Right cardiac atrium (tissue), 5 donors: ENCODE measurements at regions not wholly inside any gene's neighbourhood (a gene's known extent, or its start where the extent isn't known, plus 50 kb on each side); places are given as distances from the start of the nearest gene placed in this dataset.

Experiments
- ATAC-seq, 2 donors: fragments of 200-7000 bp; cut with Tn5 transposase; one replicate each; pipeline versions ENCODE4 v1.8.0 to v1.9.1; 2020; ENCODE audit warnings: moderate library complexity in 2 of 2, mild to moderate bottlenecking in 1 of 2
- DNase-seq, 3 donors: peaks; one replicate each; pipeline ENCODE4 v3.0.0-alpha.2; 2020
- H3K27ac ChIP-seq: one replicate; pipeline ENCODE4 v1.5.1; 2013; ENCODE audit warnings: mild to moderate bottlenecking, low read length, control low read depth, moderate library complexity
- H3K27me3 ChIP-seq: one replicate; pipeline ENCODE4 v1.6.1; 2013; ENCODE audit not compliant: control insufficient read depth, insufficient read depth
- H3K4me1 ChIP-seq: one replicate; pipeline ENCODE4 v1.6.1; 2013; ENCODE audit warnings: low read length; ENCODE audit not compliant: control insufficient read depth, insufficient read depth
- H3K4me3 ChIP-seq: one replicate; pipeline ENCODE4 v1.5.1; 2013; ENCODE audit warnings: low read length, control low read depth
- H3K9me3 ChIP-seq: one replicate; pipeline ENCODE4 v1.6.1; 2013; ENCODE audit warnings: low read length; ENCODE audit not compliant: control insufficient read depth
- WGBS: extraction: QIAGEN DNeasy Blood & Tissue Kit; methylation state at CpG from one replicate; pipeline ENCODE4 v1.1.7; 2013; 5-methylcytosine and 5-hydroxymethylcytosine counted together
- intact Hi-C, 4 donors: fragments of 100-400 bp; cut with DNase I; formaldehyde crosslinking; loops; one replicate each; pipeline versions ENCODE4 v1.11.0 to v1.14.0; 2022 to 2023
- donor health status: healthy with polysubstance abuse.
- donor health status: DM: no; HTN: yes; CAD: no.
- donor health status: DM: no; HTN: no; CAD: no.
- donor health status: DM: no; HTN: yes; CAD: no; lungs with severe emphysema.
- donor health status: DM: yes; HTN: yes; CAD: no.

GRCh38 chr4:22986881-22987280 lies 294.1 kb downstream of the GBA3 start:
- Histone ChIP-seq H3K4me3 (no peak overlapping the region), H3K4me1 (no peaks in the 10 kb centered on the region), H3K27me3 (no peaks in the 10 kb centered on the region), H3K9me3 (no peaks in the 10 kb centered on the region), H3K27ac (no peak overlapping the region)
- intact Hi-C loops: no loop called here
- 71% methylated on average over 2 of the region's 2 CpGs for WGBS
- ATAC-seq (no peak), DNase-seq (no peak)

- intact Hi-C loops: no loop called here
Measured at GRCh38 chr4:22986262-22986661, 293.5 kb downstream of the GBA3 start.

GRCh38 chr4:22984390-22984789 lies 291.7 kb downstream of the GBA3 start:
- Histone ChIP-seq H3K27me3 (no peaks in the 10 kb centered on the region), H3K4me1 (no peaks in the 10 kb centered on the region), H3K27ac (no peak overlapping the region), H3K9me3 (no peaks in the 10 kb centered on the region), H3K4me3 (no peak overlapping the region)
- ATAC-seq (no peak), DNase-seq (no peak)
- WGBS: 83% methylated on average over 2 of the region's 2 CpGs
- intact Hi-C loops: no loop called here

More at GRCh38 chr4:22986262-22986661, 293.5 kb downstream of the GBA3 start:
- no peak overlapping the region for H3K27ac ChIP-seq
- H3K27me3 ChIP-seq: no peaks in the 10 kb centered on the region
- no peak overlapping the region for H3K4me3 ChIP-seq
- H3K9me3 ChIP-seq: no peaks in the 10 kb centered on the region
- no peaks in the 10 kb centered on the region for H3K4me1 ChIP-seq
- ATAC-seq (no peak), DNase-seq (no peak)

GRCh38 chr4:22978656-22979055 lies 285.9 kb downstream of the GBA3 start:
- Histone ChIP-seq H3K4me1 (no peaks in the 10 kb centered on the region), H3K27ac (no peak overlapping the region), H3K4me3 (no peak overlapping the region), H3K9me3 (no peaks in the 10 kb centered on the region), H3K27me3 (no peaks in the 10 kb centered on the region)
- intact Hi-C loops: no loop called here
- no peak for ATAC-seq
- no peak for DNase-seq

- intact Hi-C loops: no loop called here
- WGBS: 59% methylated on average over 1 of the region's 1 CpG
- Histone ChIP-seq H3K9me3 (no peaks in the 10 kb centered on the region), H3K27me3 (no peaks in the 10 kb centered on the region), H3K4me1 (no peaks in the 10 kb centered on the region), H3K27ac (no peak overlapping the region), H3K4me3 (no peak overlapping the region)
- DNase-seq (no peak), ATAC-seq (no peak)
Measured at GRCh38 chr4:22970665-22971064, 277.9 kb downstream of the GBA3 start.

- 73% methylated on average over 4 of the region's 4 CpGs for WGBS
- H3K27ac ChIP-seq: no peak overlapping the region
- intact Hi-C loops: no loop called here
- H3K9me3 ChIP-seq: no peaks in the 10 kb centered on the region
- H3K4me1 ChIP-seq: no peaks in the 10 kb centered on the region
- no peaks in the 10 kb centered on the region for H3K27me3 ChIP-seq
- ATAC-seq (no peak), DNase-seq (no peak)
- no peak overlapping the region for H3K4me3 ChIP-seq
Measured at GRCh38 chr4:22969287-22969896, 276.7 kb downstream of the GBA3 start.

GRCh38 chr4:22962295-22962694 lies 269.6 kb downstream of the GBA3 start:
- ATAC-seq: no peak
- Histone ChIP-seq H3K4me1 (no peaks in the 10 kb centered on the region), H3K27ac (no peak overlapping the region), H3K27me3 (no peaks in the 10 kb centered on the region), H3K9me3 (no peaks in the 10 kb centered on the region), H3K4me3 (no peak overlapping the region)
- intact Hi-C loops: no loop called here
- no peak for DNase-seq
- WGBS: 19% methylated on average over 4 of the region's 4 CpGs

- intact Hi-C loops: no loop called here
- Histone ChIP-seq H3K9me3 (no peaks in the 10 kb centered on the region), H3K27ac (no peak overlapping the region), H3K4me1 (no peaks in the 10 kb centered on the region), H3K27me3 (no peaks in the 10 kb centered on the region), H3K4me3 (no peak overlapping the region)
- no peak for DNase-seq
- WGBS: 75% methylated on average over 3 of the region's 3 CpGs
- ATAC-seq: no peak
Measured at GRCh38 chr4:22959483-22959882, 266.7 kb downstream of the GBA3 start.

GRCh38 chr4:22957774-22958309 lies 265.1 kb downstream of the GBA3 start:
- intact Hi-C loops: no loop called here
- DNase-seq (no peak), ATAC-seq (no peak)
- no peaks in the 10 kb centered on the region for H3K9me3 ChIP-seq
- 32% methylated on average over 1 of the region's 1 CpG for WGBS
- no peaks in the 10 kb centered on the region for H3K27me3 ChIP-seq
- H3K27ac ChIP-seq: no peak overlapping the region
- no peak overlapping the region for H3K4me3 ChIP-seq
- H3K4me1 ChIP-seq: no peaks in the 10 kb centered on the region

GRCh38 chr4:22949161-22949855 lies 256.6 kb downstream of the GBA3 start:
- no peak overlapping the region for H3K4me3 ChIP-seq
- no peaks in the 10 kb centered on the region for H3K27me3 ChIP-seq
- no peaks in the 10 kb centered on the region for H3K4me1 ChIP-seq
- no peak for ATAC-seq
- no peak for DNase-seq
- 76% methylated on average over 6 of the region's 6 CpGs for WGBS
- H3K27ac ChIP-seq: no peak overlapping the region
- no peaks in the 10 kb centered on the region for H3K9me3 ChIP-seq
- intact Hi-C loops: no loop called here

- no peak overlapping the region for H3K27ac ChIP-seq
- DNase-seq: no peak
- H3K9me3 ChIP-seq: no peaks in the 10 kb centered on the region
- no peak for ATAC-seq
- WGBS: 72% methylated on average over 5 of the region's 5 CpGs
- no peaks in the 10 kb centered on the region for H3K27me3 ChIP-seq
- H3K4me1 ChIP-seq: no peaks in the 10 kb centered on the region
- no peak overlapping the region for H3K4me3 ChIP-seq
- intact Hi-C loops: no loop called here
Measured at GRCh38 chr4:22947851-22948250, 255.1 kb downstream of the GBA3 start.
